Large intestine (tissue), 3 donors: ENCODE measurements at regions not wholly inside any gene's neighbourhood (a gene's known extent, or its start where the extent isn't known, plus 50 kb on each side); places are given as distances from the start of the nearest gene placed in this dataset.
"Not testable (repeated sequence)": the region's sequence is repeated elsewhere in the genome, so short reads cannot be mapped to it uniquely, and the experiment has no call there.

ENCODE experiments used
- DNase-seq, 2 donors: peaks; one replicate each; pipeline versions ENCODE4 v3.0.0 to v3.0.0-alpha.2; 2013
- H3K27ac ChIP-seq: one replicate; pipeline ENCODE4 v1.5.1; 2013; ENCODE audit warnings: low read length
- H3K27me3 ChIP-seq: 2 replicates; pipeline ENCODE4 v1.6.1; 2013; ENCODE audit warnings: low read length; ENCODE audit not compliant: control insufficient read depth, insufficient read depth
- H3K36me3 ChIP-seq: 2 replicates; pipeline ENCODE4 v1.6.1; 2013; ENCODE audit warnings: low read length; ENCODE audit not compliant: control insufficient read depth, insufficient read depth
- H3K4me1 ChIP-seq: one replicate; pipeline ENCODE4 v1.6.1; 2013; ENCODE audit warnings: low read length; ENCODE audit not compliant: control insufficient read depth, insufficient read depth
- H3K4me3 ChIP-seq: one replicate; pipeline ENCODE4 v1.5.1; 2013; ENCODE audit warnings: low read length
- H3K9me3 ChIP-seq: one replicate; pipeline ENCODE4 v1.6.1; 2013; ENCODE audit warnings: mild to moderate bottlenecking, low read depth, low read length, moderate library complexity; ENCODE audit not compliant: control insufficient read depth
- WGBS: methylation state at CpG from one replicate; pipeline ENCODE4 v1.1.5; 2013; ENCODE audit warnings: low lambda C conversion rate; ENCODE audit not compliant: insufficient coverage; 5-methylcytosine and 5-hydroxymethylcytosine counted together

DNA sequence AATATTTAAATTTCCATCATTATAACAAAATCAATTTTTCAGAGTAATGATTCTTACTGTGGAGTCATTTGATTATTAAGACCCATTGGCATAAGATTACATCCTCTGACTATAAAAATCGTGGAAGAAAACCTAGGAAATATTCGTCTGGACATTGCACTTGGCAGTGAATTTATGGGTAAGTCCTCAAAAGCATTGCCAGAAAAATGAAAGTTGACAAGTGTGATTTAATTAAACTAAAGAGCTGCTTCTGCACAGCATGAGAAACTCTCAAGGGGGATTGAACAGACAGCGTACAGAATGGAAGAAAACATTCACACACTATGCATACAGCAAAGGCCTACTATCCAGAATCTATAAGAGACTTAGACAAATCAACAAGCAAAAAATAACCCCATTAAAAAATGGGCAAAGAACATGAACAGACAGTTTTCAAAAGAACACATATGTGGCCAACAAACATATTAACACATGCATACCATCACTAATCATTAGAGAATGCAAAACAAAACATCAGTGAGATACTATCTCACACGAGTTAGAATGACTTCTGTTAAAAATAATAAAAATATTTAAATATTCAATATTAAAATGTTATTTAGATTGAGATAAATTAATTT, 111.4 kb downstream of the CCDC74A start:
- not testable (repeated sequence) for H3K4me3 ChIP-seq, H3K9me3 ChIP-seq, H3K4me1 ChIP-seq, DNase-seq, H3K36me3 ChIP-seq, H3K27ac ChIP-seq, H3K27me3 ChIP-seq
- WGBS: 80% methylated on average over 1 of the region's 4 CpGs

DNA sequence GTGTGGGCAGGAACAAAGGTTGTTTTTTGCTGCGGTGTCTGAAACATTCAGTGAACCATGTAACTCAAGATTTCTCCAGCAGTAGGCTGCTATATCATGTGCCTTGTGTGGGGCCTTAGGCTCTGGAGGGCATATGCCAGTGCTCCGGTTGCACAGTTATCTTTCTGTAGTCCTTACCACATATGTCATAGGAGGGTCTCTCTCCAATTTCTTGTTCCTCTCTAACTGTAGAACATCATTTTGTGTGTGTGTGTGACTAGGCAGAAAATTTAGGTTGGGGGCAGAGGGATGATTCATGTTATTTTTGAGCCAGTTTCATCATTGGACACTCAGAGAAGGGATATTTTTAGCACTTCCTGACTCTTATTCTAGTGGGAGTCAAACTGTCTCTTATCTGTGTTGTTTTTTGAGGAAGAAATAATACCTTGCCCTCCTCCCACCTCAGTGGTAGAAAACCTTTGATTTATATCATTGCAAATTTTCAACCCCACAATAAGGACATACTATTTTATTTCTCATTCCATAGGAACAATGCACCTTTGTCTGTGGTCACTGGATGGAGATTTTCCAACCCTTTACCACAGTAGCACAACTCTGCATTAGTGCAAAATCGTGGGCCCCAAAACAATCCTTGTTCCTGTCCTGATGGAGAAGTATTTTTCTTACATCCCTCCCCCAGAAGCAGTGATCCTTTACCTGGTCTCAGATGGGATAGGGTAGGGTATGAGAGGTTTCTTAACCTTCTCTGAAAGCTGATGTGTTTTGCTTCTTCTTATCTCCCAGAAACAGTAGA, 113.9 kb downstream of the CCDC74A start:
- no peak overlapping the region for H3K27ac ChIP-seq
- no peaks in the 10 kb centered on the region for H3K36me3 ChIP-seq
- no peaks in the 10 kb centered on the region for H3K9me3 ChIP-seq
- DNase-seq: no peak
- no peak overlapping the region for H3K4me3 ChIP-seq
- no peaks in the 10 kb centered on the region for H3K4me1 ChIP-seq
- H3K27me3 ChIP-seq: peaks cover 11% of the 10 kb centered on the region
- WGBS: no CpG with 5 or more reads among the region's 3 CpGs

GRCh38 chr2:131643180-131643579, 115.5 kb downstream of the CCDC74A start:
- DNase-seq, H3K27ac ChIP-seq, H3K4me1 ChIP-seq, H3K36me3 ChIP-seq, H3K9me3 ChIP-seq, H3K4me3 ChIP-seq: not testable (repeated sequence)
- peaks cover 22% of the 10 kb centered on the region for H3K27me3 ChIP-seq
- WGBS: 60% methylated on average over 2 of the region's 3 CpGs

DNA sequence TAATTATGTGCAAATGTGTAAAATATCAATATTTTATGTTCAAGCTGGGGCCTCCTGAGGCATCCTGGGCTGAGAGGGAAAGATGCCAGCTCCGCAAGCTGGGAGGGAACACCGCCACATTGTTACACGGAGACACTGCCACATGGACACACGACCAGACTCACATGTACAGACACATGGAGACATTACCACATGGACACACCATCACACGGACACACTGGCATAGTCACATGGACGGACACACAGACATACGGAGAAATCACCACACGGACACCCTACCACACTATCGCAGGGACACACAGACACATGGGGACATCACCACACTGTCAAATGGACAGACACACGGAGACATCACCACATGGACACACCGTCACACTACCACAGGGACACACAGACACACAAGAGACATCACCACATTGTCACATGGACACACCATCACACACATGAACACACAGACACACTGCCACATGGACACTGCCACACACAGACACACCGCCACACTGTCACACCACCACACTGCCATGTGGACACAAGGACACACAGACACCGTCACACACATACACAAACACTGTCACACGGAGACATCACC, 117.6 kb downstream of the CCDC74A start:
- WGBS: no CpG with 5 or more reads among the region's 14 CpGs
- no peak overlapping the region for H3K4me3 ChIP-seq
- H3K36me3 ChIP-seq: no peaks in the 10 kb centered on the region
- no peak overlapping the region for H3K27ac ChIP-seq
- DNase-seq: no peak
- no peaks in the 10 kb centered on the region for H3K4me1 ChIP-seq
- H3K27me3 ChIP-seq: peaks cover 23% of the 10 kb centered on the region
- H3K9me3 ChIP-seq: no peaks in the 10 kb centered on the region

GRCh38 chr2:131646220-131646619, 118.5 kb downstream of the CCDC74A start:
- not testable (repeated sequence) for DNase-seq, H3K36me3 ChIP-seq, H3K4me1 ChIP-seq, H3K27ac ChIP-seq, H3K4me3 ChIP-seq, H3K9me3 ChIP-seq
- peaks cover 23% of the 10 kb centered on the region for H3K27me3 ChIP-seq
- no CpG with 5 or more reads among the region's 15 CpGs for WGBS

DNA sequence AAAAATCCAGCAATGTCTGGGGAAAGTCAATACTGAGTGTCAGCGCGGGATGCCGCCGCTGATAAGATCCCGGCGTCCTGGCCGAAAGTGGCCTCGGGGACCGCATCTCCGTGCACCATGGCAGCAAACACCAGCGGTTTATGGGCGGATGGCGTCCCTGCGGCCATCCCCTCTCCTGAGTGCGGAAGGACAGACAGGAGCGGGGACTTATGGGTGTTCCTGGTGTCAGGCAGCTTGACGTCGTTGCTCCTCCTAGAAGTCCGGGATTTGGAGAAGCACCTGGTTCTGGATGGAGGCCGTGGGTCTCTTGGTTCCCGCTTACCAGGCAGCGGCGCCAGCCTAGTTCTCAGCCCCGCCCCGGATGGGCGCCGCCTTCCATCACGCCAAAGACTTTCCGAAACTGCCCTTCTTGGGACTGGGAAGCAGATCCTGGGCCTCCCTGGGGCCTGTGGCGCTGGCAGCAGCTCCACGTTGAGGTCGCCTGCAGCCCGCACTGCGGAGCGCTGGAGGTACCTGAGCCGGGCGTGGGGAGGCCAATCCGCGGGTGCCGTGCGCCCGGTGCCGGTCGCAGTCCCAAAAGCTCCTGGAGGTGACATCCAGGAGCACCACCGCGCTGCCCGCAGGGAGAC, 119.1 kb downstream of the CCDC74A start:
- H3K4me3 ChIP-seq: no peak overlapping the region
- no peaks in the 10 kb centered on the region for H3K4me1 ChIP-seq
- peaks cover 23% of the 10 kb centered on the region for H3K27me3 ChIP-seq
- DNase-seq: no peak
- no CpG with 5 or more reads among the region's 47 CpGs for WGBS
- H3K27ac ChIP-seq: no peak overlapping the region
- no peaks in the 10 kb centered on the region for H3K36me3 ChIP-seq
- H3K9me3 ChIP-seq: no peaks in the 10 kb centered on the region

DNA sequence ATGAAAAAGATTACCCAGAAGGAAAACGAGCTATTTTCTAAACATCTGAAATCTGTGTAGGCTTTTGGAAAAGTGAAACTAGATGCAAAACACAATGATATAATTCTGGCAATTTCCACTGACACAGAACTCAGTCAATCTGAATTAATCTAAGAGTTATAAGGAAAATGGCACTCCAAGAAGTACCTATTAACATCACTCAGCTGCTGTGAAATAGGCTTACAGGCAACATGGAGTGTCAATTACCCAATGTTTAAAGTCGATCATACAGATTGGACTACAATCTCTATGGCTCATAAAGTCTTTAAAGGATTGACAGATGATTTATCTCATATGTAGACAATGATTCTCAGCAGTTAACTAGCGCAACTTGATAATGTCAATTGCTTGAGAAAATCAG, 120.9 kb downstream of the CCDC74A start:
- peaks cover 23% of the 10 kb centered on the region for H3K27me3 ChIP-seq
- 50% methylated on average over 1 of the region's 3 CpGs for WGBS
- H3K36me3 ChIP-seq, DNase-seq, H3K4me3 ChIP-seq, H3K27ac ChIP-seq, H3K4me1 ChIP-seq, H3K9me3 ChIP-seq: not testable (repeated sequence)

- H3K36me3 ChIP-seq, H3K27ac ChIP-seq, H3K27me3 ChIP-seq, H3K4me1 ChIP-seq, H3K4me3 ChIP-seq, H3K9me3 ChIP-seq, DNase-seq: not testable (repeated sequence)
- no CpG with 5 or more reads among the region's 3 CpGs for WGBS
Measured at GRCh38 chr2:131652246-131652645, 124.6 kb downstream of the CCDC74A start.

DNA sequence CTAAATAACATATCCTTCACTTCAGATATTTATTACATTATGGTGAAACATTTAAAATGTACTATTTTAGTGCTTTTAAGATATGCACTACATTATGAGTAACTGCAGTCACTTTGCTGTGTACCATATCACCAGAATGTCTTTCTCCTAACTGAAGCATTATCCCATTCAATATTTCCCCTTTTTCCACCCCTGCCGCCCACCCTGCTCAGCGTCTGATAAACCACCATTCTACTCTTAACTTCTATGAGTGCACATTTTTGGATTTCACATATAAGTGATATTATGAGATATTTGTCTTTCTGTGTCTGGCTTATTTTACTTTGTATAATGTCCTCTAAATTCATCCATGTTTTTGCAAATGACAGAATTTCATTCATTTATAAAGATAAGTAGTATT, 126.4 kb downstream of the CCDC74A start:
- not testable (repeated sequence) for H3K27me3 ChIP-seq, DNase-seq, H3K27ac ChIP-seq, H3K4me3 ChIP-seq, H3K9me3 ChIP-seq, H3K36me3 ChIP-seq, H3K4me1 ChIP-seq
- no CpG with 5 or more reads among the region's 2 CpGs for WGBS

GRCh38 chr2:131656816-131657633, 129.3 kb downstream of the CCDC74A start:
- Histone ChIP-seq H3K27ac (no peak overlapping the region), H3K4me1 (no peaks in the 10 kb centered on the region), H3K36me3 (no peaks in the 10 kb centered on the region), H3K9me3 (no peaks in the 10 kb centered on the region), H3K4me3 (no peak overlapping the region), H3K27me3 (no peaks in the 10 kb centered on the region)
- DNase-seq: no peak
- no CpG with 5 or more reads among the region's 32 CpGs for WGBS
